Inferior parietal cortex (tissue), 1 donor: ENCODE measurements at regions not wholly inside any gene's neighbourhood (a gene's known extent, or its start where the extent isn't known, plus 50 kb on each side); places are given as distances from the start of the nearest gene placed in this dataset.
"Not testable (repeated sequence)": the region's sequence is repeated elsewhere in the genome, so short reads cannot be mapped to it uniquely, and the experiment has no call there.

Source experiments
- DNase-seq: peaks from one replicate; pipeline ENCODE4 v3.0.0-alpha.2; 2016; ENCODE audit errors: extremely low spot score

DNA sequence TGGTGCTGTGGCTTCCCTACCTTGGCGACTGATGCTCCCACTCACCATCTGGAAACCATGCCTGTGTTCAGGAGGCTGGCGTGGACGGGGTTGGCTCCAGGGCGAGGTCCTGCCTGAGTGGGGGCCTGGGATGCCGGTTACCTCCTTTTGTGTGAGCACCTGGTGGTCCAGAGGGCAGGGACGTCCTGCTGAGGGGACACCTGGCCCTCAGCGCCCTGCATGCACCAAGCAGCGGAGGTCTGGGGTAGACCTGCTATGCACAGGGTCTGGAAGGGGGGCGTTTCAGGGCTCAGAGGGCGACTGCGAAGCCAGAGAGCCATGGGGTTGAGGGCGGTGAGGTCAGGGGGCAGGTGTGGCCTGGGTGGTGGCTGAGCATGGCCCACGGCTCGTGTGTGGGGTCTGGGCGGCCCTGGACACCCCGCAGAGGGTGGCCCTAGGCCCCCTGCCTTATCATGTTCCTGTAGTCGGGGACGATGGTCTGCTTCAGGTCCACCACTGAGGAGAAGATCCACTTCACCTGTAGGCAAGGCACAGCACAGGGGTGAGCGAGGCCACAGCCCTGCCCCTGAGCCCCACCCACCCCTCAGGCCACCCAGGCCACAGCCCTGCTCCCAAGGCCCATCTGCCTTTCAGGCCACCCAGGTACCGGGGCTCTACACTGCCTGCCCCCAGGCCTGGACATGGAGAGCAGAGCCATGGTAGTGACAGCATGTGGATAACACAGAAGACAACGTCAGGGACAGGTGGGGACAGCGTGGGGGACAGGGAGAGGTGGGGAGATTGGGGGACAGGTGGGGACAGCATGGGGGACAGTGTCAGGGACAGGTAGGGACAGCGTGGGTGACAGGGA is 95.3 kb downstream of the TMEM121 start:
- not testable (repeated sequence) for DNase-seq

DNA sequence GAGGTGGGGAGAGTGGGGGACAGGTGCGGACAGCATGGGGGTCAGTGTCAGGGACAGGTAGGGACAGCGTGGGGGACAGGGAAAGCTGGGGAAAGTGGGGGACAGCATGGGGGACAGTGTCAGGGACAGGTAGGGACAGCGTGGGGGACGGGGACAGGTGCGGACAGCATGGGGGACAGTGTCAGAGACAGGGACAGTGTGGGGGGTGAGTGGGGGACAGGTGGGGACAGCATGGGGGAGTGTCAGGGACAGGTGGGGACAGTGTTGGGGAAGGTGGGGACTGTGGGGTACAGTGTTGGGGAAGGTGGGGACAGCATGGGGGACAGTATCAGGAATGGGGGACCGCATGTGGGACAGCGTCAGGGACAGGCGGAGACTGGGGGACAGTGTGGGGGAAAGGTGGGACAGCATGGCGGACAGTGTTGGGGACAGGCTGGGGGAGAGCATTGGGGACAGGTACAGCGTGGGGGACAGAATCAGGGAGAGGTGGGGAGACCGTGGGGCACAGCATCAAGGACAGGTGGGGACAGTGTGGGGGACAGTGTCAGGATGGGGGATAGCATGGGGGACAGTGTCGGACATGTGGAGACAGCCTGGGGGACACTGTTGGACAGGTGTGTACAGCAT is 96.1 kb downstream of the TMEM121 start:
- no peak for DNase-seq

DNA sequence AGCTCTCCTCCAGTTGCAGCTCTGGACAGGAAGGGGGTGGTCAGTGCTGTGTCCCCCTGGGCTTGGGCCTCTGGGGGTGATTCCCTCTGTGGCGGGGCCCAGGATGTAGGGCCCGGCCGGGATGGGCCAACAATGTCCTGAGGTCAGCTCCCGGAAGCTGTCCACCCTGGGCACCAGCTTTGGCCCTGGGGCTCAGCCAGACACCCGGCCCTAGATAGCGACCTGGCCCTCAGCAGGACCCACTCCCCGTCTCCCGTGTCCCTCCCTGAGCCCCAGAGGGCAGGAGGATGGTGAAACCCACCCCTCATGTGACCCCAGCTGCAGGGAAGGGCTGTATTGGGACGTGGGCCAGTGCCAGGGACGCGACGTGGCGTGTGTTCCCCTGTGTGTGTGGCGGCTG is 96.8 kb downstream of the TMEM121 start:
- not testable (repeated sequence) for DNase-seq

DNA sequence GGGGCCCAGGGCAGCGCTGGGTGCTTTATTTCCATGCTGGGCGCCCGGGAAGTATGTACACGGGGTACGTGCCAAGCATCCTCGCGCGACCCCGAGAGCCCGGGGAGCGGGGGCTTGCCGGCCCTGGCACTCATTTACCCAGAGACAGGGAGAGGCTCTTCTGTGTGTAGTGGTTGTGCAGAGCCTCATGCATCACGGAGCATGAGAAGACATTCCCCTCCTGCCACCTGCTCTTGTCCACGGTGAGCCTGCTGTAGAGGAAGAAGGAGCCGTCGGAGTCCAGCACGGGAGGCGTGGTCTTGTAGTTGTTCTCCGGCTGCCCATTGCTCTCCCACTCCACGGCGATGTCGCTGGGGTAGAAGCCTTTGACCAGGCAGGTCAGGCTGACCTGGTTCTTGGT is 98.0 kb downstream of the TMEM121 start:
- DNase-seq: not testable (repeated sequence)

DNA sequence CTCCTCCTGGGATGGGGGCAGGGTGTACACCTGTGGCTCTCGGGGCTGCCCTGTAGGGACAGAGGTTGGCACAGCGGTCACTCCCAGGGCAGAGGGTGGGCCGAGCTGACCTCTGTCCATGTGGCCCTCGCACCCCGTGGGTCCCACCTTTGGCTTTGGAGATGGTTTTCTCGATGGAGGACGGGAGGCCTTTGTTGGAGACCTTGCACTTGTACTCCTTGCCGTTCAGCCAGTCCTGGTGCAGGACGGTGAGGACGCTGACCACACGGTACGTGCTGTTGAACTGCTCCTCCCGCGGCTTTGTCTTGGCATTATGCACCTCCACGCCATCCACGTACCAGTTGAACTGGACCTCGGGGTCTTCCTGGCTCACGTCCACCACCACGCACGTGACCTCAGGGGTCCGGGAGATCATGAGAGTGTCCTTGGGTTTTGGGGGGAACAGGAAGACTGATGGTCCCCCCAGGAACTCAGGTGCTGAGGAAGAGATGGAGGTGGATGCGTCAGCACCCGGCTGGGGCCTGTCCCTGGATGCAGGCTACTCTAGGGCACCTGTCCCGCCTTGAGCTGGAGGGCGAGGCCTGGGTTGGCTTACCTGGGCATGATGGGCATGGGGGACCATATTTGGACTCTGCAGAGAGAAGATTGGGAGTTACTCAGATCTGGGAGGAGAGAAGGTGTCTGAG is 98.5 kb downstream of the TMEM121 start:
- not testable (repeated sequence) for DNase-seq

DNA sequence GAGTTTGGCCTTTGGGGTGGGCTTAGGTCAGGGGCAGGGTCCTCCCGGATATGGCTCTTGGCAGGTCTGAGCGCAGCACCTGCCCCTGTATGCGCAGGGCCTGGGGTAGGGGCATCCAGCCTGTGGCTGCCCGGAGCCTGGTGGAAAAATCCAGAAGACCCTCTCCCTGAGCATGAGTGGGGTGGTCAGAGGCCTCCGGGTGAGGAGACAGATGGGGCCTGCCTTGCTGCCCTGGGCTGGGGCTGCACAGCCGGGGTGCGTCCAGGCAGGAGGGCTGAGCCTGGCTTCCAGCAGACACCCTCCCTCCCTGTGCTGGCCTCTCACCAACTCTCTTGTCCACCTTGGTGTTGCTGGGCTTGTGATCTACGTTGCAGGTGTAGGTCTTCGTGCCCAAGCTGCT is 99.1 kb downstream of the TMEM121 start:
- DNase-seq: not testable (repeated sequence)

DNA sequence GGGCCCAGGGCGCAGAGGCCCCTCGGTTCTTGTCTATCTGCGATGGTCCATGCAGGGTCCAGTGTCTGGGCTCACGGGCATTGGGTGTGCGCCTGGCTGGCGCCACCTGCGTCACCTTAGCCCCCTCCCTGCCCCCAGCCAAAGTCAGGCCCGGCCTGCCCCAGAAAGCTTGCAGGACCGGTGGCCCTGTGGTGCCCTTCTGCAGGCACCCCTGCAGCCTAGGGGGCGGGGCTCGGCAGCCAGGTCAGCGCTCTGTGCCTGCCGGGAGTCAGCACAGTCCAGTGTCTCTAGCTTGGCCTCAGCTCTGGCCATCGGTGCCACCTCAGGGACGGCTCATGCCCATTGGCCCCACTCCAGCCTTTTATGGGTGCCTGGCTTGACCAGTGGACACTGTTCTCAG is 99.7 kb downstream of the TMEM121 start:
- not testable (repeated sequence) for DNase-seq

DNA sequence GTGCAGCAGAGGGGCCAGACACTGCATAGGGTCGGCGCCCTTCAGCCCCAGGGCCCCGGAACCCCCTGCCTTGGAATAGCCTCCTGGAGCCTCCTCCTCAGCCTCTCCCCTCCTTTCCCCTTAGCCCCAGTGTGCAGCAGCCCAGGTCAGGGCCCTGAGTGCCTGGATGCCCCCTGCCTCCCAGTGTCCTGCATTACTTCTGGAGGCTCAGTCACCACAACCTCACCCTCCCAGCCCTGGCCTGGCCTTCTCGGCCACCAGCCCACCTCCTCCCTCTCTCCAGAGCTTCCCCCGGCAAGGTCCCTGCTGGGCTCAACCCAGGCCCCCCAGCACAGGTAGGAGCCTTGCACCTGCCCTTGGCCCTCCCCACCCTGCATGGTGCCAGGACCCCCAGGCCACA is 100.3 kb downstream of the TMEM121 start:
- not testable (repeated sequence) for DNase-seq

DNA sequence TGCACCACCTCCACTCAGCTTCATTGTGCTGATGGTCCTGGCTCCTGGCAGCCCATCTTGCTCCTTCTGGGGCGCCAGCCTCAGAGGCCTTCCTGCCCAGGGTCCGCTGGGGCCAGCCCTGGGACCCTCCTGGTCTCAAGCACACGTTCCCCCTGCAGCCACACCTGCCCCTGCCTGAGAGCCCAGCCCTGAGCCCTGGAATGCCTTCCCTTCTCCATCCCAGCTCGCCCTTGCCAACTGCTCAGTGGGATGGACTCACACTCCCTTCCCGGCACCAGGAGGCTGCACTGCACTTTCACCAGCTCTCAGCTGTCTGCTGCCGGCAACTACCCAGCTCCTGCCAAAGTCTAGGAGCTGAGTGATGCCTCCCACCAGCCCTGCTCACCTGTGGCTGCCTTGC is 100.9 kb downstream of the TMEM121 start:
- DNase-seq: not testable (repeated sequence)

DNA sequence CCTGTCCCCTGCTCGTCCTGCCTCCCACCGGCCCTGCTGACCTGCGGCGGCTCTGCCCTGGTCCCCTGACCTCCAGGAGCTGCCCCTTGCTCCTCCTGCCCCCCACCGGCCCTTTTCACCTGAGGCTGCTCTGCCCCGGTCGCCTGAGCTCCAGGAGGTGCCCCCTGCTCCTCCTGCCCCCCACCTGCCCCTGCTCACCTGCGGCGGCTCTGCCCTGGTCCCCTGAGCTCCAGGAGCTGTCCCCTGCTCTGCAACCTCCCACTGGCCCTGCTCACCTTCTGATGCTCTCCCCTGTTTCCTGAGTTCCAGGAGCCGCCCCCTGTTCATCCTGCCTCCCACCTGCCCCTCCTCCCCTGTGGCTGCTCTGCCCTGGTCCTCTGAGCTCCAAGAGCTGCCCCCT is 101.3 kb downstream of the TMEM121 start:
- DNase-seq: no peak

DNA sequence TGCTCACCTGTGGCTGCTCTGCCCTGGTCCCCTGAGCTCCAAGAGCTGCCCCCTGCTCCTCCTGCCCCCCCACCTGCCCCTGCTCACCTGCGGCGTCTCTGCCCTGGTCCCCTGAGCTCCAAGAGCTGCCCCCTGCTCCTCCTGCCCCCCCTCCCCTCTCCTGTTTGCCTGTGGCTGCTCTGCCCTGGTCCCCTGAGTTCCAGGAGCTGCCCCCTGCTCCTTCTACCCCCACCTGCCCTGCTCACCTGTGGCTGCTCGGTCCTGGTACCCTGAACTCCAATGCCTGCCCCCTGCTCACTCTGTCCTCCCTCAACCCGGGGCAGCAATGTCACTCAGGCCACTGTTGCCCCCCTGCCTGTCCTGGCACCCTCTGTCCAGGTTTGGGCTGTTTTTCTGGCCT is 101.7 kb downstream of the TMEM121 start:
- not testable (repeated sequence) for DNase-seq

DNA sequence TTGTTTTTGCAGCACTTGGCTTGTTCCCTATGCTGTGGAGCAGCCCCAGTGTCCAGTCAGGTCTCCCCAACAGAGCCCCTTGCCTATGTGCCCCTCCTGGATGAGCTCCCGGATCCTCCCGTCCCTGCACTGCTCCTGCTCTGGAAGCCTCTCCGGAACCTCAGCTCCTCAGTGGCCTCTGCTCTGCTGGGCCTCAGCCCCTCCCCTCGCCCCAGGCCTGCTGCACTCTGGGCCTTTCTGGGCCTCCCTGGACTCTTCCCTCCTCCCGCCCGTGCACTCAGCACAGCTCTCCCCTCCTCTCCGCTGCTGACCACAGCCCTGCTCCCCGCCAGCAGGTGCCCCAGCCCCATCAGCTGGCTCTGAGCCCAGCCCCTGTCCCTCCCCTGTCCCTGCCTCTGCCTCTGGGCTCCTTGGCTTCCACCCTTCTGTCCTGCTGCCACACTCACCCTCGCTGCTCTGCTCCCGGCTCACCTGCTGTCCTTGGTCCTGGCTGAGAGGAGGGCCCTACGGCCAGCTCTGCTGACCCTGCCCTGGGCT is 102.2 kb downstream of the TMEM121 start:
- not testable (repeated sequence) for DNase-seq

DNA sequence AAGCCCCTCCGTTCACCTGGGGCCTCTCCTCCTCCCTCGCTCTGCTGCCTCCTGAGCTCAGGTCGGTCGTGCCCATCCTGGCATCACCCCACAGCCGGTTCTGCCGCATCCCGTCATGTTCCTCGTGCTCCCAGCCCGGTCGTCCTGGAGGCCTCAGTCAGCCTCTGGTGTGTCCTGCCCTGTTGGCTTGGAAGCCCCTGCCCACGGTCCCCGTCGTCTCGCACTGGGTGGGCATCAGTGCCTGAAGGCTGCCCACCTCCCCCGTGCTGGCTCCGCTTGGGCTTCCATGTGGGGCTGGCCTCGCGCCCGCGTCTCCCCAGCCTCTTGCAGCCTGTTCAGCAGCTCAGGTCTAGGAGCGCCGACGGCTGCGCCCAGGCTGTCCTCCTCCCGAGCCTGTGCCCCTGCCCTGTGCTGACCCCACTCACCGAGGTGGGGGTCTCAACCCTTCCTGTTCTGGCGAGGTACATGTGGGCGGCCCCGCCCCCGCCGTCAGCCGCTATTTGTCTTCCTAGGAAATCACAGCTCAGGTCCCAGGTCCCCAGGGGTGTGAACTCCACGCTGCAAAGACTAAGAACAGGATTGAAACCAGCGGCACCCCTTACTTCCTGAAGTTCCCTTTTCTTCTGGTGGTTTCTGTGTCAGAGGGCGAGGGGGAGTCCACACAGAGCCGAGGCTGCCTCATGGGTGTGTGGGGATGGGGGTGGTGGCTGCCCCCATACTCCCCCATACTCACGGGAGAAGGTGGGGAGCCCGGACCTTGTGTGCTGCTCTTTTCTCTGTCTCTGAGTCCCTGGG is 102.9 kb downstream of the TMEM121 start:
- not testable (repeated sequence) for DNase-seq

DNA sequence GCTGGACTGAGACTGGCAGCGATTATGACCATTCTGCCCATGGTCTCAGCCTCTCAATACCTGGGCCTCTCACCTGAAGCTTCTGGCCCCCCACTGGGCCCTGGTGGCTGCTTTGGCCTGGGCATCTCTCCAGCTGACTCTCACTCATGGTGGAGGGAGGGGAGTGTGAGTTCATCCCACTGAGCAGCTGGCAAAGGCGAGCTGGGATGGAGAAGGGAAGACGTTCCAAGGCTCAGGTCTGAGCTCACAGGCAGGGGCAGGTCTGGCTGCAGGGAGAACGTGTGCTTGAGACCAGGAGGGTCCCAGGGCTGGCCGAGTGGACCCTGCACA is 103.5 kb downstream of the TMEM121 start:
- no peak for DNase-seq

DNA sequence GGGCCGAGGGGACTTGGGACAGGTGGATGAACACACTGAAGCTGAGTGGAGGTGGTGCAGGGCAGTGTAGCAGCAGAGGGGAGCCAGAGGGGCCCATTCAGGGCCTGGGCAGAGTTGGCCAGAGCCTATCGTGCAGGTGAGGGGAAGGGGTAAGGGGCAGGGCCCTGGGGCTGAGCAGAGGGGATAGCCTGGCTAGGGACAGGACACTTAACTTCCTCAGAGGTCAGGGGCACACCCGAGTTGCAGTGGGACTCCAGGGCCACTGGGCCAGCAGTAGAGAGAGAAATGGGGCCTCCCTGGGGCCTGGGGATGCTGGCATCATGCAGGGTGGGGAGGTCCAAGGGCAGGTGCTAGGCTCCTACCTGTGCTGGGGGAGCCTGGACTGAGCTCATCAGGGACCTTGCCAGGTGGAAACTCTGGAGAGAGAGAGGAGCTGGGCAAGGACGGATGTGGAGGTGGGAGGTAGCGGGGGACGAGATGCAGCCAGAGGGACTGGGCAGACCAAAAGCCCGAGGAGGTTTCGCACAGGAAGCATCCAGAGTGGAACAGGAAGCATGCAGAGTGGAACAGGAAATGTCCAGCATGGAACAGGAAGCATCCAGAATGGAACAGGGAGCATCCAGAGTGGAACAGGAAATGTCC is 104.0 kb downstream of the TMEM121 start:
- not testable (repeated sequence) for DNase-seq

DNA sequence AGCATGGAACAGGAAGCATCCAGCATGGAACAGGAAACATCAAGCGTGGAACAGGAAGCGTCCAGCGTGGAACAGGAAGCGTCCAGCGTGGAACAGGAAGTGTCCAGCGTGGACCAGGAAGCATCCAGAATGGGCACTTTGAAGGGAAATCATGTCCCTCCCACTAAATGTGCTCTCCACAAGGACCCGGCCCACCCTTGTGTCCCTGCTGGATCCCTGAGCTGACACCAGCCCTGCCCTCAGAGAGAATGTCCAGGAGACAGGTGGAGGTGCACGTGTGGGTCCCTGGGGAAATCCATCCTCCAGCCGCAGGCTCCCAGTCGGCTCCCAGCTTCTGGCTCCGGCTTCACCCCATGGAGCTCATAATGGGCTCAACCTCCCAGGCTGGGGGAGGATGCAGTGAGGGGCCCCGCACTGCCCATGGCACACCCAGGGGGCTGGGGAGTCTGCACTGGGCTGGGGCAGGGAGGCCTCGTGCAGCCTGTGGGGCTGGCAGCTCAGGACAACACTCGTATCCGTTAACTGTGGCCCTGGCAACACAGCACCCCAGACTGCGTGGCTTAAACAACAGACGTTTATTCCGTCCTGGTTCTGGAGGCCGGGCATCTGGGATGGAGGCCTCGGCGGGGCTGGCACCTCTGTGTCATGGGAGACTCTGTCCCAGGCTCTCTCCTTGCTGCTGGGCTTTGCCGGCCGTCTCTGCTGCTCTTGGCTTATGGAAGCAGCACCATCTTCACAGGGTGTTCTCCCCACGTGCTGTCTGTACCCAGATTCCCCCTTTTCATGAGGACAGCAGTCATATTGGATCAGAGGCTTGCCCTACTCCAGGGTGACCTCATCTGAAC is 104.8 kb downstream of the TMEM121 start:
- not testable (repeated sequence) for DNase-seq

DNA sequence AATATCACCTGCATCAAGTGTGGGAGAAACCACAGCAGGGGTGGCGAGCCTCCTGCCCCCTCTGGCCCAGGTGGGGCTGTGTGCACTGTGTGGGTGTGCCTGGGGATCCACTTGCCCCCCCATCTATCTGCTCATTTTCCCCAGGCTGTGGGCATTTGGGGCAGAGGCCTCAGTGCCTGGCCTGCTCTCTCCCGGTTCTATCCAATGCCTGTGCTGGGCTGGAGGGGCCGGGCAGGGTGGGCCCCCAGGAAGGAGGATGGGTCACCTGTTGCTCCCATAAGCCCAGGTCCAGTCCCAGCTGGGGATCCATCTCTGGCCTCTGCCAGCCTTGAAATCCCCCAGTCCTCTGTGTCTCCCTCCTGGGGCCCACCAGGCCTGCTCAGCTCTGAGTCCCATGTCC is 105.6 kb downstream of the TMEM121 start:
- DNase-seq: no peak

DNA sequence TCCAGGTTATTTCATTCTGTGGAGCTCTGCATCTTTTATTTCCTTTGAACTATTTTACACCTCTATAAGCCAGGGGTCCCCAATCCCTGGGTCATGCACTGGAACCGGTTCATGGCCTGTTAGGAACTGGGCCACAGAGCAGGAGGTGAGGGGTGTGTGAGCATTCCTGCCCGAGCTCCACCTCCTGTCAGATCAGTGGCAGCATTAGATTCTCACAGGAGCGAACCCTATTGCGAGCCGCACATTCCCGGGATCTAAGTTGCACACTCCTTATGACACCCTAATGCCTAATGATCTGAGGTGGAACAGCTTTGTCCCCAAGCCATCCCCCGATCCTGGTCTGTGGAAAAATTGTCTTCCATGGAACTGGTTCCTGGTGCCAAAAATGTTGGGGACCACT is 107.2 kb downstream of the TMEM121 start:
- not testable (repeated sequence) for DNase-seq

DNA sequence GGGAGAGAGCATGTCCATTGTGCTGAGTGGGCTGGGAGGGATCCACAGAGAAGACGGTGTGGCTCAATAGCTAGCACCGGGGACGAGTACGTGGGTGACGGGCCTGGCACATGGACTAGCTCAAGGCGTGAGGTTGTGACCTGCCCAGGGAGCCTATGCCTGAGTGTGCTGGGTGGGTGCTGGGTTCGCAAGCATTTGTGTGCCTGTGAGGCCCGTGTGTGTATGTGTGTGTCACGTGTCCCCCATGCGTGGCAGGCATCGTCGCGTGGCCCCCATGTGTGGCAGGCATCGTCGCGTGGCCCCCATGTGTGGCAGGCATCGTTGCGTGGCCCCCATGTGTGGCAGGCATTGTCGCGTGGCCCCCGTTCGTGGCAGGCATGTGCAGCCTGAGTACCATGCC is 109.2 kb downstream of the TMEM121 start:
- DNase-seq: no peak

DNA sequence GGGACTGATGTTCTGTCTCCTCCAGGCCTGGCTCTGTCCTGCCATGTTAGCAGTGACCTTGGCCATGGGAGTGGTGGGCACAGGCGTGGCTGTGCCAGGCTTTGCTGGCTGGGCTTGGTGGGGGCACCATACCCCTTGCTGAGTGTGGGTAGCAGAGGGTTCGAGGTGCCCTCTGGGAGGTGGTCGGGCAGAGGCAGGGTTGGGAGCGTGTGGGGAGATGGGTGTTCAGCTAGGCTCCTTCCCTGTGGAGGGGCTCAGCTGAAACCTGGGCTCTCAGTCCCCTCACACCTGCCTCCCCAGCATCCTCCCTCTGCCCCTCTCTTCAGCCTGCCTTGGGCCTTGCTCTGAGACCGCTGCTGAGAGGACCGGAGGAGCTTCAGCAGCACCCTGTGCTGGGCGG is 109.6 kb downstream of the TMEM121 start:
- not testable (repeated sequence) for DNase-seq
